Endothelial cell of umbilical vein (primary cell): ENCODE measurements at regions not wholly inside any gene's neighbourhood (a gene's known extent, or its start where the extent isn't known, plus 50 kb on each side); places are given as distances from the start of the nearest gene placed in this dataset.

Experiments used
- EZH2 ChIP-seq: IDR thresholded peaks from 2 replicates; pipeline ENCODE4 v1.6.1; 2012; ENCODE audit warnings: borderline replicate concordance, low read depth, mild to moderate bottlenecking, moderate library complexity, low read length, inconsistent platforms; ENCODE audit not compliant: severe bottlenecking
- FOS ChIP-seq: IDR thresholded peaks from 2 replicates; pipeline ENCODE4 v1.6.1; 2011; ENCODE audit warnings: mild to moderate bottlenecking, low read length, moderate library complexity, borderline replicate concordance; ENCODE audit not compliant: insufficient read depth
- GATA2 ChIP-seq: IDR thresholded peaks from 2 replicates; pipeline ENCODE4 v1.7.0; 2011; ENCODE audit warnings: low read depth, mild to moderate bottlenecking, moderate library complexity, mixed read lengths, low read length; ENCODE audit not compliant: insufficient read length, insufficient read depth
- JUN ChIP-seq: IDR thresholded peaks from 2 replicates; pipeline ENCODE4 v1.6.1; 2011; ENCODE audit warnings: borderline replicate concordance, low read depth; ENCODE audit not compliant: insufficient read length, insufficient read depth
- MYC ChIP-seq: IDR thresholded peaks from one replicate; pipeline ENCODE4 v1.6.1; 2011; ENCODE audit warnings: mild to moderate bottlenecking, low read depth, low read length
- POLR2A ChIP-seq: IDR thresholded peaks from 2 replicates; pipeline ENCODE4 v1.6.1; 2012; ENCODE audit warnings: low read depth, mild to moderate bottlenecking, control low read depth, low read length
- POLR2AphosphoS5 ChIP-seq: IDR thresholded peaks from 2 replicates; pipeline ENCODE4 v1.6.1; 2012; ENCODE audit warnings: low read depth, mild to moderate bottlenecking, control low read depth, low read length, moderate library complexity; ENCODE audit not compliant: insufficient read depth
- TF ChIP-seq, protein P1 (sequence below): IDR thresholded peaks from 2 replicates; pipeline ENCODE4 v1.6.1; 2011; ENCODE audit not compliant: insufficient read depth, insufficient read length
- TF ChIP-seq, protein P2 (sequence below), 2 donors: IDR thresholded peaks; 1 replicate in 1 of 2; 2 replicates in 1 of 2; pipeline ENCODE4 v1.5.1; 2011; ENCODE audit warnings: low read length in 2 of 2, mild to moderate bottlenecking in 2 of 2, moderate library complexity in 2 of 2, control low read depth in 1 of 2, inconsistent platforms in 1 of 2, low read depth in 1 of 2; ENCODE audit not compliant: insufficient read depth in 1 of 2; ENCODE audit errors: extremely low read depth in 1 of 2

DNA sequence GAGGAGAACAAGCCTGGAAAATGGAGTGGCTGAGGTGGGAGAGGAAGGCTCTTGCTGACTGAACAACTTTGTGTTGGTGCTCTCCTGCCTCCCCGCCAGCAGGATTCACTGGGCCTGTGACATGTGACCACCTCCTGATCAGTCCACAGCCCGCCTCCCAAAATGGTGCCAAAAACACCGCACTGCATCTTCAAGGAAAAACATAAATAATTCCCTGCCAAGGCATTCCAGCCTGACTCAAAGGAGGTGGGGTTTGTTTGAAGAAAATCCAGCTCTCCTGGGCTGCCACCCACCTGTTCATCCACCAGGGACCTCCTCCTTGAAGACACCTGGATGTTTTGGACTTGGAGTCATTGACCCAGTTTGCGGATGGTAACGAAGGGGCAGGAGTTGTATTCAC, 83.8 kb upstream of the PIWIL1 start:
- TF ChIP-seq, protein P1, sequence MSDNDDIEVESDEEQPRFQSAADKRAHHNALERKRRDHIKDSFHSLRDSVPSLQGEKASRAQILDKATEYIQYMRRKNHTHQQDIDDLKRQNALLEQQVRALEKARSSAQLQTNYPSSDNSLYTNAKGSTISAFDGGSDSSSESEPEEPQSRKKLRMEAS = no peak
- TF ChIP-seq, protein P2, sequence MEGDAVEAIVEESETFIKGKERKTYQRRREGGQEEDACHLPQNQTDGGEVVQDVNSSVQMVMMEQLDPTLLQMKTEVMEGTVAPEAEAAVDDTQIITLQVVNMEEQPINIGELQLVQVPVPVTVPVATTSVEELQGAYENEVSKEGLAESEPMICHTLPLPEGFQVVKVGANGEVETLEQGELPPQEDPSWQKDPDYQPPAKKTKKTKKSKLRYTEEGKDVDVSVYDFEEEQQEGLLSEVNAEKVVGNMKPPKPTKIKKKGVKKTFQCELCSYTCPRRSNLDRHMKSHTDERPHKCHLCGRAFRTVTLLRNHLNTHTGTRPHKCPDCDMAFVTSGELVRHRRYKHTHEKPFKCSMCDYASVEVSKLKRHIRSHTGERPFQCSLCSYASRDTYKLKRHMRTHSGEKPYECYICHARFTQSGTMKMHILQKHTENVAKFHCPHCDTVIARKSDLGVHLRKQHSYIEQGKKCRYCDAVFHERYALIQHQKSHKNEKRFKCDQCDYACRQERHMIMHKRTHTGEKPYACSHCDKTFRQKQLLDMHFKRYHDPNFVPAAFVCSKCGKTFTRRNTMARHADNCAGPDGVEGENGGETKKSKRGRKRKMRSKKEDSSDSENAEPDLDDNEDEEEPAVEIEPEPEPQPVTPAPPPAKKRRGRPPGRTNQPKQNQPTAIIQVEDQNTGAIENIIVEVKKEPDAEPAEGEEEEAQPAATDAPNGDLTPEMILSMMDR (IDR thresholded peaks at IDR 0.05; ENCODE audit: extremely low read depth in 1 of 2, insufficient read depth in 1 of 2, low read depth in 1 of 2, low read length in 2 of 2) = no peak
- TF ChIP-seq POLR2AphosphoS5 (no peak), POLR2A (no peak), EZH2 (no peak), GATA2 (no peak), FOS (no peak), MYC (no peak), JUN (no peak)
